ENCODE measurements at regions not wholly inside any gene's neighbourhood (a gene's known extent, or its start where the extent isn't known, plus 50 kb on each side); places are given as distances from the start of the nearest gene placed in this dataset.

DNA sequence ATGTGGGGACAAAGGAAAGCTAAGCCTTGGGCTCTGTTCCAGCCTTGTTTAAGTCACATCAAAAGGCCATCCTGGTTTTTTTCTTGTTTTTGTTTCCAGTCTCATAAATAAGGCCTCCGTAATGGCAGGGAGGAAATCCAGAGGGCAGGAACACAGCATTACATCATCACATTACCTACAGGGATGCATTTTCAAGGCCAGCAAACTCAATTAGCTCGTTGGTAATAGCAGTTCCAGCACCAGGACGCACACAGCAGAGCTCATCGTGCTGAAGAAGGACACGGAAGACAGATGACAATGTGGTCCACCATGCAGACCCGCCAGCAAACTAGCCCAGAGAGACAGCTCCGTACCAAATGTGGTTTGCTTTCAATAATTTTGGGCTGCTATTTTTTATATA lies 1209.2 kb downstream of the TYW1 start:
- Histone ChIP-seq H3K36me3 (ENCODE audit: insufficient read depth, low read length) (no peaks in the 10 kb centered on the region), H3K4me3 (no peak overlapping the region), H3K9ac (ENCODE audit: insufficient read length) (no peak overlapping the region), H3K9me3 (ENCODE audit: low read depth, low read length) (no peaks in the 10 kb centered on the region), H3K27ac (no peak overlapping the region)
- no peak for DNase-seq (ENCODE audit: low read depth, low spot score)
- no peak for TF ChIP-seq FOXP2 (optimal IDR thresholded peaks at IDR 0.05; ENCODE audit: control extremely low read depth, extremely low read length, insufficient read depth)
- no peak for TF ChIP-seq POLR2AphosphoS5 (IDR thresholded peaks at IDR 0.05; ENCODE audit: borderline replicate concordance, low read depth, low read length)
- TF ChIP-seq EZH2 (IDR thresholded peaks at IDR 0.05) = no peak

DNA sequence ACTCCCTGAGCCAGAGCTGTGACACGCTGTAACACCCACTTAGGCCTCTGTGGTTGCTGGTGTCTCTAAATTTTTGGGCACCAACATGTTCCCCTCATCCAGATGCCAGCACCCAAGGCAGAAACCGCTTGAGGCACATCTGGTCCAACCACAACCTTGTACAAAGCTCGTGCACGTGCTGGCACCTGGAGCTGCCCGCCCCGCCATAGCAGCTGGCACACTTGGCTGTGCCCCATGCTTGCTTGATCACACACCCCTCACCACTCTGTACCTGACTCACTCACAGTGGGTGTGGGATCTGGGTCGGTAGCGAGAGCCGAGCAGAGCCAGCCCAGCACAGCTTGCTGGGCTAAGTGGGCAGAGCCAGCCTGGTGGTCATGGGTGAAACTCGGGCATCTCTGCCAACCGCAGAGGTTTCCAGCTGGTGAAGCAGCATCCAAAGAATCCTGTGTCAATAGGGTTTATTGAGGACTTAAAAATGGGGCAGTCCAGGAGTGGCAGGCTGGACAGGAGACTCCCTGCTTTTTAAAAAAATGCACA lies 1210.4 kb downstream of the TYW1 start:
- Histone ChIP-seq H3K4me3 (no peak overlapping the region), H3K36me3 (ENCODE audit: insufficient read depth, low read length) (no peaks in the 10 kb centered on the region), H3K9me3 (ENCODE audit: low read depth, low read length) (no peaks in the 10 kb centered on the region), H3K27ac (no peak overlapping the region), H3K9ac (ENCODE audit: insufficient read length) (no peak overlapping the region)
- DNase-seq (ENCODE audit: low read depth, low spot score) = no peak
- TF ChIP-seq POLR2AphosphoS5 (IDR thresholded peaks at IDR 0.05; ENCODE audit: borderline replicate concordance, low read depth, low read length) = no peak
- no peak for TF ChIP-seq FOXP2 (optimal IDR thresholded peaks at IDR 0.05; ENCODE audit: control extremely low read depth, extremely low read length, insufficient read depth)
- no peak for TF ChIP-seq EZH2 (IDR thresholded peaks at IDR 0.05)

DNA sequence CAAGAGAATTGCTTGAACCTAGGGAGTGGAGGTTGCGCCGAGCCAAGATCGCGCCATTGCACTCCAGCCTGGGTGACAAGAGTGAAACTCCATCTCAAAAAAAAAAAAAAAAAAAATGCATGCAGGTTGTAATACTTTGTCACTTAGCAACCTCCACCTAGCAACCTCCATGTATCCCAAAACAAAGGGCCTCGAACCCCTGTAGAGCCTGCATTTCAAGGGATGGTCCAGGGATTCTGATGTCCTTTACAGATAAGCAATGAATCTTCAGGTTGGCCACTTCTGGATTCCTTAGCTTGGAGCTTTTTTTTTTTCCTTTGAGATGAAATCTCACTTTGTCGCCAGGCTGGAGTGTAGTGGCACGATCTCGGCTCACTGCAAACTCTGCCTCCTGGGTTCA lies 1211.0 kb downstream of the TYW1 start:
- Histone ChIP-seq H3K36me3 (ENCODE audit: insufficient read depth, low read length) (no peaks in the 10 kb centered on the region), H3K27ac (no peak overlapping the region), H3K4me3 (no peak overlapping the region), H3K9ac (ENCODE audit: insufficient read length) (no peak overlapping the region), H3K9me3 (ENCODE audit: low read depth, low read length) (no peaks in the 10 kb centered on the region)
- no peak for DNase-seq (ENCODE audit: low read depth, low spot score)
- TF ChIP-seq POLR2AphosphoS5 (IDR thresholded peaks at IDR 0.05; ENCODE audit: borderline replicate concordance, low read depth, low read length) (no peak), EZH2 (IDR thresholded peaks at IDR 0.05) (no peak), FOXP2 (optimal IDR thresholded peaks at IDR 0.05; ENCODE audit: control extremely low read depth, extremely low read length, insufficient read depth) (no peak)

DNA sequence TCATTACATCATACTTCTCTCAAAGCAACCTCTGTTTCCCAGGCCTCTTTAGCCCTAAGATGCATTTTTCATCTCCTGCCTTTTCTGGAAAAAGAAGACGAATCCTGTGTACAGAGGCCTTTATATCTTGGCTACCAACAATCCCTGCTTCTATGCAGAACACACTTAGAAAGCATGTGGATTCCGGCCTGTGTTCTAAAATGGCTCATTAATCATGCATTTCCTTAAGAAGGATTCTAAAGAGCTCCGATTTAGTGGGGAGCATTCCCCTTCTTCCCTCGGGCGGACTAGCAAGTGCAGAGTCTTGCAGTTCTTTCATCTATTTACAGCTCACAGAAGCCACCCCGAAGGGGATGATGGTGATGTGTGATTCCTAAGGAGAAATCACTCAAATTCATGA lies 1212.9 kb downstream of the TYW1 start:
- DNase-seq (ENCODE audit: low read depth, low spot score) = no peak
- Histone ChIP-seq H3K36me3 (ENCODE audit: insufficient read depth, low read length) (no peaks in the 10 kb centered on the region), H3K9me3 (ENCODE audit: low read depth, low read length) (no peaks in the 10 kb centered on the region), H3K27ac (no peak overlapping the region), H3K4me3 (no peak overlapping the region), H3K9ac (ENCODE audit: insufficient read length) (no peak overlapping the region)
- TF ChIP-seq POLR2AphosphoS5 (IDR thresholded peaks at IDR 0.05; ENCODE audit: borderline replicate concordance, low read depth, low read length) (no peak), FOXP2 (optimal IDR thresholded peaks at IDR 0.05; ENCODE audit: control extremely low read depth, extremely low read length, insufficient read depth) (no peak), EZH2 (IDR thresholded peaks at IDR 0.05) (no peak)

DNA sequence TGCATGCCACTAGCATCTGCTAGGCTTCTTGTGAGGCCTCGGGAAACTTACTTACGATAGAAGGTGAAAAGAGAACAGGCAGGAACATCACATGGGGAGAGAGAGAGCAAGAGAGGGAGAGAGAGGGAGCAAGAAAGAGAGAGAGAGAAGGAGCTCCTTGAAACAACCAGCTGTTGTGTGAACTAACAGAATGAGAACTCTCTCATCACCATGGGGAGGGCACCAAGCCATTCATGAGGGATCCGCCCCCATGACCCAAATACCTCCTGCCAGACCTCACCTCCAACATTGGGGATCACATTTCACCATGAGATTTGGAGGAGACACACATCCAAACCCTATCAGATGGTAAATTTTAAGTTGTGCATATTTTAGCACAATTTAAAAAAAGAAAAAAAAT lies 1217.2 kb downstream of the TYW1 start:
- TF ChIP-seq EZH2 (IDR thresholded peaks at IDR 0.05) (no peak), POLR2AphosphoS5 (IDR thresholded peaks at IDR 0.05; ENCODE audit: borderline replicate concordance, low read depth, low read length) (no peak), FOXP2 (optimal IDR thresholded peaks at IDR 0.05; ENCODE audit: control extremely low read depth, extremely low read length, insufficient read depth) (no peak)
- Histone ChIP-seq H3K9me3 (ENCODE audit: low read depth, low read length) (no peaks in the 10 kb centered on the region), H3K36me3 (ENCODE audit: insufficient read depth, low read length) (no peaks in the 10 kb centered on the region), H3K9ac (ENCODE audit: insufficient read length) (no peak overlapping the region), H3K4me3 (no peak overlapping the region), H3K27ac (no peak overlapping the region)
- DNase-seq (ENCODE audit: low read depth, low spot score) = no peak

DNA sequence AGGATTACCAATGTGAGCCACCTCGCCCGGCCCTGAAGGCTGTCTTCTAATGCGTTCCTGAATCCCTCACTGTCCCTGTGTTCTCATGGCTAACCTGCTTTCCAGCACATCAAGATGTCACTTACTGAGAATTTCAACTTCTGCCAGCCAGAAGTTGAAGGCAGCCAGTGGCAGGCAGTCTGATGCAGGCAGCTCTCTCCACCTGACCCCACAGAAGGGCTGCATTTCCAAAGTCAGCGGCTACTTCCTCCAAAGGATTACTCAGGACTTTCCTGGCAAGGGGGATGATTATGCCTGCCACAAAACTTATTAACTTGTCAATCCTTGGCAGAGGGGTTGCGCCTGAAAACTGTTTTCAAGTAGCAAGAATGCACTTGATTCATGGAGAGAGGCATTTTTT lies 1219.4 kb downstream of the TYW1 start:
- H3K27ac ChIP-seq = no peak overlapping the region
- H3K4me3 ChIP-seq = no peak overlapping the region
- no peak overlapping the region for H3K9ac ChIP-seq (ENCODE audit: insufficient read length)
- TF ChIP-seq EZH2 (IDR thresholded peaks at IDR 0.05) = no peak
- TF ChIP-seq POLR2AphosphoS5 (IDR thresholded peaks at IDR 0.05; ENCODE audit: borderline replicate concordance, low read depth, low read length) = no peak
- TF ChIP-seq FOXP2 (optimal IDR thresholded peaks at IDR 0.05; ENCODE audit: control extremely low read depth, extremely low read length, insufficient read depth) = no peak
- DNase-seq (ENCODE audit: low read depth, low spot score) = no peak
- H3K36me3 ChIP-seq (ENCODE audit: insufficient read depth, low read length) = no peaks in the 10 kb centered on the region
- no peaks in the 10 kb centered on the region for H3K9me3 ChIP-seq (ENCODE audit: low read depth, low read length)

DNA sequence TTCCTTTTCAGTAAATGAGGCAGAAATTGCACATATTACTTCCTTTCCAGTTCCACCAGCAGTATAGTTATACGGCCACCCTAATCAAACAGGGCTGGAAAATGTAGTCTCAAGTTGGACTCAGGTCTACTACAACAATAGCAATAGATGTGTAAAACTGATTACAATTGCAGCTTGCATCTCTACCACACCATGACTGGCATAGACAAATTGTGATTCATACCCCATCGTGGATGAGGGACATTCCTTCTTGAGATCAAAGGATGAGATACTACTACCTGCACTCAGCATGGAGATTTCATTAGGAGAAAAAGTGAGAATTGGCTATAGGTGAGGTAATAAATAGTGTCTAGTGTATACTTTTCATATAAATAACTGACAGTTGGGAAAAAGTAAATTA lies 1220.8 kb downstream of the TYW1 start:
- no peak overlapping the region for H3K4me3 ChIP-seq
- no peaks in the 10 kb centered on the region for H3K36me3 ChIP-seq (ENCODE audit: insufficient read depth, low read length)
- H3K9ac ChIP-seq (ENCODE audit: insufficient read length) = no peak overlapping the region
- DNase-seq (ENCODE audit: low read depth, low spot score) = no peak
- H3K27ac ChIP-seq = no peak overlapping the region
- TF ChIP-seq POLR2AphosphoS5 (IDR thresholded peaks at IDR 0.05; ENCODE audit: borderline replicate concordance, low read depth, low read length) = no peak
- TF ChIP-seq EZH2 (IDR thresholded peaks at IDR 0.05) = no peak
- TF ChIP-seq FOXP2 (optimal IDR thresholded peaks at IDR 0.05; ENCODE audit: control extremely low read depth, extremely low read length, insufficient read depth) = no peak
- no peaks in the 10 kb centered on the region for H3K9me3 ChIP-seq (ENCODE audit: low read depth, low read length)

DNA sequence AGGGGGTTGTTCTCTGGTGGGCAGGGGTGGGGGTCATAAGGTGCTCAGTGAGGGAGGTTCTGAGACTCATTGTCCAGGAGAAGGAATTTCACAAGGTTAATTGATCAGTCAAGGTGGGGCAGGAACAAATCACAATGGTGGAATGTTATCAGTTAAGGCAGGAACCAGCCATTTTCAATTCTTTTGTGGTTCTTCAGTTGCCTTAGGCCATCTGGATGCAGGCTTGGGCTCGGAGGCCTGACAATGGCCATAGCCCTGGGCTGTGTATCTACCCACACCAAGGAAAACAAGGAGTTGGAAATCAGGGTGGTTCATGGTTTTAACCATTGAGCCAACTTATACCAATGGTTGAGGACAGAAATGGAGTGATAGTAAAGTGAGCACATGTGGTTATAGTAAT lies 1221.8 kb downstream of the TYW1 start:
- H3K9ac ChIP-seq (ENCODE audit: insufficient read length) = no peak overlapping the region
- no peaks in the 10 kb centered on the region for H3K9me3 ChIP-seq (ENCODE audit: low read depth, low read length)
- TF ChIP-seq POLR2AphosphoS5 (IDR thresholded peaks at IDR 0.05; ENCODE audit: borderline replicate concordance, low read depth, low read length) (no peak), FOXP2 (optimal IDR thresholded peaks at IDR 0.05; ENCODE audit: control extremely low read depth, extremely low read length, insufficient read depth) (no peak), EZH2 (IDR thresholded peaks at IDR 0.05) (no peak)
- DNase-seq (ENCODE audit: low read depth, low spot score) = no peak
- H3K36me3 ChIP-seq (ENCODE audit: insufficient read depth, low read length) = no peaks in the 10 kb centered on the region
- H3K27ac ChIP-seq = no peak overlapping the region
- no peak overlapping the region for H3K4me3 ChIP-seq

DNA sequence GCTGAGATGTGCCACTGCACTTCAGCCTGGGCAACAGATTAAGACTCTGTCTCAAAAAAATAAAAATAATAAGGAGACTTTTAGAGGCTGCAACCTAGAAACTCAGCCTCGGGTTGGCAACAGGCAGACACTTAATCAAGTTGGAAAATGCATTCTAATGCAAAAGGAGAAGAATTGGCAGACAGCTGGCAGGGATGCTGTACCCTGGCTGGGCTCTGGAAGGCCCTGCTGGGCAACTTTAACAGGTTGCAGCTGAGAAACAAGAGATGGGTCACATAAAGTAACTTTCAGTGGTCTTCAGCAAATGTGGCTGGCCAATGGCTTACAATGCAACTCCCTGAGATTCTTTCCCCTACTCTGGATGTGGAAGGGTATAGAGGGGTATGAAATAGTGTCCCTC lies 1225.7 kb downstream of the TYW1 start:
- Histone ChIP-seq H3K9me3 (ENCODE audit: low read depth, low read length) (no peaks in the 10 kb centered on the region), H3K36me3 (ENCODE audit: insufficient read depth, low read length) (no peaks in the 10 kb centered on the region), H3K9ac (ENCODE audit: insufficient read length) (no peak overlapping the region), H3K4me3 (no peak overlapping the region), H3K27ac (no peak overlapping the region)
- TF ChIP-seq POLR2AphosphoS5 (IDR thresholded peaks at IDR 0.05; ENCODE audit: borderline replicate concordance, low read depth, low read length) (no peak), FOXP2 (optimal IDR thresholded peaks at IDR 0.05; ENCODE audit: control extremely low read depth, extremely low read length, insufficient read depth) (no peak), EZH2 (IDR thresholded peaks at IDR 0.05) (no peak)
- no peak for DNase-seq (ENCODE audit: low read depth, low spot score)
